Activated CD8-positive, alpha-beta memory T cell treated with anti-CD3 and anti-CD28 coated beads, Interleukin-2, amount 10 ng/mL, durations not matched to agents 7 days and 5 days (primary cell): ENCODE measurements at regions not wholly inside any gene's neighbourhood (a gene's known extent, or its start where the extent isn't known, plus 50 kb on each side); places are given as distances from the start of the nearest gene placed in this dataset.
A peak's percentile ranks its signal among the peaks of the same experiment; 100 is the strongest.

Experiments used
- ATAC-seq: fragments of 150-1000 bp; cut with Tn5 transposase; one replicate; pipeline ENCODE4 v1.10.0; 2021; ENCODE audit warnings: moderate library complexity
- CTCF ChIA-PET: fragments of 350-600 bp; sonication (Branson Sonifier 250); formaldehyde crosslinking; loops from one replicate; lab custom pipeline; 2021; ENCODE audit warnings: antibody characterized with exemption; lab: Charles Lee
- DNase-seq: peaks from one replicate; pipeline ENCODE4 v3.0.0-alpha.2; 2020
- H3K27ac Mint-ChIP-seq: one replicate; pipeline ENCODE4 v1.8.0; 2021; ENCODE audit warnings: mild to moderate bottlenecking, mixed read lengths
- H3K27me3 Mint-ChIP-seq: one replicate; pipeline ENCODE4 v1.8.0; 2021; ENCODE audit warnings: mixed read lengths
- H3K36me3 Mint-ChIP-seq: one replicate; pipeline ENCODE4 v1.8.0; 2021; ENCODE audit warnings: mild to moderate bottlenecking, mixed read lengths
- H3K4me1 Mint-ChIP-seq: one replicate; pipeline ENCODE4 v1.8.0; 2021; ENCODE audit warnings: mixed read lengths
- H3K4me3 Mint-ChIP-seq: one replicate; pipeline ENCODE4 v1.8.0; 2021; ENCODE audit warnings: mild to moderate bottlenecking, moderate library complexity, mixed read lengths
- H3K9me3 Mint-ChIP-seq: one replicate; pipeline ENCODE4 v1.8.0; 2022; ENCODE audit warnings: low read depth, mixed read lengths

- no peak overlapping the region for H3K27ac Mint-ChIP-seq
- H3K9me3 Mint-ChIP-seq = no peaks in the 10 kb centered on the region
- peaks cover 57% of the 10 kb centered on the region for H3K27me3 Mint-ChIP-seq
- peak; percentile 84 for ATAC-seq
- DNase-seq = peak; percentile 60
- CTCF ChIA-PET = interaction anchor here (0.9 to 3.5 kb wide), 7 partner anchors 14 to 289 kb away, joined by 4 to 16 read pairs (median 5); no protein-coding TSS in a partner anchor
- peaks cover 18% of the 10 kb centered on the region for H3K4me1 Mint-ChIP-seq
- no peaks in the 10 kb centered on the region for H3K36me3 Mint-ChIP-seq
- H3K4me3 Mint-ChIP-seq = no peak overlapping the region
Observed at GRCh38 chr18:76687304-76687962, 134.9 kb upstream of the ZNF236 start.

GRCh38 chr18:76686737-76687231 lies 135.6 kb upstream of the ZNF236 start:
- ATAC-seq = peak; percentile 69
- Mint-ChIP-seq H3K4me1 (peaks cover 18% of the 10 kb centered on the region), H3K9me3 (no peaks in the 10 kb centered on the region), H3K4me3 (no peak overlapping the region), H3K27me3 (peaks cover 54% of the 10 kb centered on the region), H3K36me3 (no peaks in the 10 kb centered on the region), H3K27ac (peak overlapping the region; percentile 73)
- CTCF ChIA-PET = interaction anchor here (0.9 to 1.5 kb wide), 6 partner anchors 15 to 288 kb away, joined by 4 to 14 read pairs (median 4); no protein-coding TSS in a partner anchor
- DNase-seq = peak; percentile 43

GRCh38 chr18:76685860-76686259 lies 136.5 kb upstream of the ZNF236 start:
- CTCF ChIA-PET = interaction anchor here (2.2 kb wide), 1 partner anchor 24 kb away, joined by 6 read pairs; no protein-coding TSS in a partner anchor

DNA sequence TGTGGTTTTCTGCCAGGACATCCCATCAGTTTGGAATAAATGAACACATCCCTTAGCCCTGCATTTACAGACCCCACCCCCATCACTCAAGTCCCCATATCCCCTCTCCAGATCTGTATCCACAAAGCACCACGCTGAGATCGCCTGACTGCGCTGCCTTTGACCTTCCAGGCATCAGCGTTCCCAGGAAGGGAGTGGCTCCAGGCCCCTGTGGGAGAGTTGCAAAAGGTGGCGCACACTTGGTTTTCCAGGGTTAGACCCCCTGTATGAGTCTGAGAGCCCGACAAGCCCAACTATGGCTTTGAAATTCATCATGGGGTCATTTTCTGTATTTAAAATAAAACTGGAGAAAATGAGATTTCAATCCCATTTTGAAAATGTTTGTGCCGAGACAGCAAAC lies 137.0 kb upstream of the ZNF236 start:
- peaks cover 18% of the 10 kb centered on the region for H3K4me1 Mint-ChIP-seq
- DNase-seq (no peak), ATAC-seq (no peak)
- H3K27ac Mint-ChIP-seq = no peak overlapping the region
- no peaks in the 10 kb centered on the region for H3K9me3 Mint-ChIP-seq
- H3K27me3 Mint-ChIP-seq = peaks cover 42% of the 10 kb centered on the region
- H3K36me3 Mint-ChIP-seq = no peaks in the 10 kb centered on the region
- no peak overlapping the region for H3K4me3 Mint-ChIP-seq
- CTCF ChIA-PET = interaction anchor here (2.2 kb wide), 1 partner anchor 24 kb away, joined by 6 read pairs; no protein-coding TSS in a partner anchor

More at GRCh38 chr18:76685860-76686259, 136.5 kb upstream of the ZNF236 start:
- peaks cover 18% of the 10 kb centered on the region for H3K4me1 Mint-ChIP-seq
- no peaks in the 10 kb centered on the region for H3K9me3 Mint-ChIP-seq
- H3K27me3 Mint-ChIP-seq = peaks cover 46% of the 10 kb centered on the region
- no peak overlapping the region for H3K4me3 Mint-ChIP-seq
- no peak for ATAC-seq
- H3K36me3 Mint-ChIP-seq = no peaks in the 10 kb centered on the region
- DNase-seq = no peak
- H3K27ac Mint-ChIP-seq = no peak overlapping the region

DNA sequence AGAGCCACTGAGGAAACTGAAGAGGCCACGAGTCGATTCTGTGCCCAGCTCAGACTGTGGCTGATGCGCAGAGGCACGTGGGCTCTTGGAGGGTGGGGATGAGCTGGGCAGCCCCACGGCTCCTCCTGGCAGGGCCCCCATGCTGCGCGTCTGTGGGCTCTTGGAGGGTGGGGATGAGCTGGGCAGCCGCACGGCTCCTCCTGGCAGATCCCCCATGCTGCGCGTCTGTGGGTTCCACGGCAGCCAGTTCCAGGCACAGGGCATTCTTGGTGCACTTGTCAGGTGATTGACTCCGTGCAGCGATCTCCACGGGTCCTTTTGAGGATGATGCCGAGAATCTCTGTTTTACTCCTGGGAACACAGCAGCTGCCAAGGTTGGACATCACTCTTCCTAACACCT lies 138.1 kb upstream of the ZNF236 start:
- DNase-seq = no peak
- ATAC-seq = no peak
- Mint-ChIP-seq H3K27me3 (peaks cover 33% of the 10 kb centered on the region), H3K9me3 (no peaks in the 10 kb centered on the region), H3K4me3 (no peak overlapping the region), H3K27ac (no peak overlapping the region), H3K36me3 (no peaks in the 10 kb centered on the region), H3K4me1 (peaks cover 15% of the 10 kb centered on the region)
- CTCF ChIA-PET = interaction anchor here (2.2 kb wide), 1 partner anchor 25 kb away, joined by 6 read pairs; no protein-coding TSS in a partner anchor

DNA sequence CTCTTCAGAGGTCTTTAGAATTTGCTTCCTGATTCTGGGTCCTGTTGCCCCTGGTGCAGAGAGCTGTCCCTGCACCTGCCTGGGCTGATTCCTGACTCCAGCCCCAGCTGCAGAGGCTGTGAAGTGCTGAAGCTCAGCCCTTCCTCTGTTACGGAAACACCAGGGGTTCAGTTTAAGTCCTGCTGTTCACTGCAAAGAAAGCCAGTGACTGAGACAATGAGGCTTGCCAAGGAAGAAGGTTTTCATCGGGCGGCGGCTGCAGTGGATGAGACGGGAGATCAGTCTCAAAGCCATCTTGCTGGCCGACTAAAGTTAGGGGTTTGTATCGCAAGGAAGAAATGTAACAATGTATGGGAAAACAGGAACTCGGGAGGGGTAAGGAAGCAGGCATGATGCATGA lies 142.4 kb upstream of the ZNF236 start:
- no peak for ATAC-seq
- H3K4me1 Mint-ChIP-seq = no peaks in the 10 kb centered on the region
- DNase-seq = no peak
- H3K4me3 Mint-ChIP-seq = no peak overlapping the region
- no peak overlapping the region for H3K27ac Mint-ChIP-seq
- H3K9me3 Mint-ChIP-seq = no peaks in the 10 kb centered on the region
- CTCF ChIA-PET = no interaction called here
- peaks cover 18% of the 10 kb centered on the region for H3K27me3 Mint-ChIP-seq
- no peaks in the 10 kb centered on the region for H3K36me3 Mint-ChIP-seq

- H3K4me3 Mint-ChIP-seq = no peak overlapping the region
- H3K27ac Mint-ChIP-seq = no peak overlapping the region
- DNase-seq (no peak), ATAC-seq (no peak)
- H3K36me3 Mint-ChIP-seq = no peaks in the 10 kb centered on the region
- H3K27me3 Mint-ChIP-seq = peaks cover 18% of the 10 kb centered on the region
- no peaks in the 10 kb centered on the region for H3K4me1 Mint-ChIP-seq
- H3K9me3 Mint-ChIP-seq = no peaks in the 10 kb centered on the region
- CTCF ChIA-PET = no interaction called here
Observed at GRCh38 chr18:76679259-76679658, 143.1 kb upstream of the ZNF236 start.

GRCh38 chr18:76678248-76678647 lies 144.1 kb upstream of the ZNF236 start:
- Mint-ChIP-seq H3K27me3 (peaks cover 18% of the 10 kb centered on the region), H3K27ac (no peak overlapping the region), H3K9me3 (no peaks in the 10 kb centered on the region), H3K36me3 (no peaks in the 10 kb centered on the region), H3K4me3 (no peak overlapping the region), H3K4me1 (no peaks in the 10 kb centered on the region)
- ATAC-seq = no peak
- CTCF ChIA-PET = no interaction called here
- no peak for DNase-seq

GRCh38 chr18:76674596-76674995 lies 147.8 kb upstream of the ZNF236 start:
- ATAC-seq = no peak
- Mint-ChIP-seq H3K4me1 (no peaks in the 10 kb centered on the region), H3K36me3 (no peaks in the 10 kb centered on the region), H3K9me3 (no peaks in the 10 kb centered on the region), H3K4me3 (no peak overlapping the region), H3K27me3 (peaks cover 11% of the 10 kb centered on the region), H3K27ac (no peak overlapping the region)
- no peak for DNase-seq
- CTCF ChIA-PET = no interaction called here

GRCh38 chr18:76673281-76674185 lies 148.8 kb upstream of the ZNF236 start:
- peaks cover 7% of the 10 kb centered on the region for H3K27me3 Mint-ChIP-seq
- CTCF ChIA-PET = no interaction called here
- DNase-seq (no peak), ATAC-seq (no peak)
- no peak overlapping the region for H3K4me3 Mint-ChIP-seq
- no peaks in the 10 kb centered on the region for H3K36me3 Mint-ChIP-seq
- H3K4me1 Mint-ChIP-seq = no peaks in the 10 kb centered on the region
- H3K9me3 Mint-ChIP-seq = no peaks in the 10 kb centered on the region
- no peak overlapping the region for H3K27ac Mint-ChIP-seq

GRCh38 chr18:76672627-76673026 lies 149.7 kb upstream of the ZNF236 start:
- Mint-ChIP-seq H3K4me1 (no peaks in the 10 kb centered on the region), H3K27me3 (peaks cover 2% of the 10 kb centered on the region), H3K27ac (no peak overlapping the region), H3K4me3 (no peak overlapping the region), H3K36me3 (no peaks in the 10 kb centered on the region), H3K9me3 (no peaks in the 10 kb centered on the region)
- ATAC-seq (no peak), DNase-seq (no peak)
- CTCF ChIA-PET = no interaction called here

- CTCF ChIA-PET = no interaction called here
- Mint-ChIP-seq H3K36me3 (no peaks in the 10 kb centered on the region), H3K27me3 (peaks cover 3% of the 10 kb centered on the region)
Observed at GRCh38 chr18:76670564-76671288, 151.6 kb upstream of the ZNF236 start.

DNA sequence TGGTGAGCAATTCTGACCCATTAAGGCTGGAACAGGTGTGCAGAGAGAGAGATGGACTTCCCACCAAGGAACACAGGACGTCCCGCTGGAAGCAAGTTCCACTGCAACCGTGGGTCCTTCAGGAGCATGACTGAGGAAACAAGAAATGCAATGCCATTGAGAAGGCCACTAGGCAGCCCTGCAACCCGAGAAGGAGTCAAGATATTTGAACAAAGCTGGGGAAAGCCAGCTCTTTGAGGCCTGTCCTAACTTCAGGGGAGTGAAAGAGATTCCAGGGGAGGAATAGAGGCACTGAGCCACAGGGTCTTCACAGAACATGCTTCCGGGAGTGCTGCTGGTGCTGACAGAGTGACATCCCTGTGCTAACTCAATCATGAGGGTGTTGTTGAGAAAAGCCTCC lies 153.8 kb upstream of the ZNF236 start:
- no peaks in the 10 kb centered on the region for H3K36me3 Mint-ChIP-seq
- H3K9me3 Mint-ChIP-seq = no peaks in the 10 kb centered on the region
- peaks cover 11% of the 10 kb centered on the region for H3K27me3 Mint-ChIP-seq
- ATAC-seq (no peak), DNase-seq (no peak)
- no peak overlapping the region for H3K27ac Mint-ChIP-seq
- H3K4me3 Mint-ChIP-seq = no peak overlapping the region
- CTCF ChIA-PET = no interaction called here
- no peaks in the 10 kb centered on the region for H3K4me1 Mint-ChIP-seq

More at GRCh38 chr18:76670564-76671288, 151.6 kb upstream of the ZNF236 start:
- no peak for ATAC-seq
- no peak for DNase-seq
- no peaks in the 10 kb centered on the region for H3K9me3 Mint-ChIP-seq
- H3K4me1 Mint-ChIP-seq = no peaks in the 10 kb centered on the region
- H3K4me3 Mint-ChIP-seq = no peak overlapping the region
- no peak overlapping the region for H3K27ac Mint-ChIP-seq
